ENCODE measurements at regions not wholly inside any gene's neighbourhood (a gene's known extent, or its start where the extent isn't known, plus 50 kb on each side); places are given as distances from the start of the nearest gene placed in this dataset.

DNA sequence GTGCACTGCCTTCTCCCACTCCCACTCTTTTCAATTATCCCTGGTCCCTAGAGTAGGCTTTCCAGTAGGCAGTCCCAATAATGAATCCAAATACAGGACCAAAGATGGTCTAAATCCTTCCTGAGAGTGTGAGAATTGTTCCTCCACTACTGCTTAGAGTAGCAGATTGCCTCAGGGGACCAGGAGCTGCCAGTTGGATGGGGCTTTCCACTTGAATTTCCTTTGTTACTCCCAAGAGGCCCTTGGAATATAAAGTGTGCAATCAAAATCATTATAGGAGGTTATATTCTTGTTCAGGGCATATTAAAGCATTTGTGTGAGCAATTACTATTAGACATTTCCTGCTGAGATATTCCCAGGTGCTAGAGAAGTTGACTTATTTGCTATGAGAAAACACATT lies 156.6 kb upstream of the TLL1 start:
- CTCF ChIA-PET = no interaction called here
- TF ChIP-seq, protein P1, sequence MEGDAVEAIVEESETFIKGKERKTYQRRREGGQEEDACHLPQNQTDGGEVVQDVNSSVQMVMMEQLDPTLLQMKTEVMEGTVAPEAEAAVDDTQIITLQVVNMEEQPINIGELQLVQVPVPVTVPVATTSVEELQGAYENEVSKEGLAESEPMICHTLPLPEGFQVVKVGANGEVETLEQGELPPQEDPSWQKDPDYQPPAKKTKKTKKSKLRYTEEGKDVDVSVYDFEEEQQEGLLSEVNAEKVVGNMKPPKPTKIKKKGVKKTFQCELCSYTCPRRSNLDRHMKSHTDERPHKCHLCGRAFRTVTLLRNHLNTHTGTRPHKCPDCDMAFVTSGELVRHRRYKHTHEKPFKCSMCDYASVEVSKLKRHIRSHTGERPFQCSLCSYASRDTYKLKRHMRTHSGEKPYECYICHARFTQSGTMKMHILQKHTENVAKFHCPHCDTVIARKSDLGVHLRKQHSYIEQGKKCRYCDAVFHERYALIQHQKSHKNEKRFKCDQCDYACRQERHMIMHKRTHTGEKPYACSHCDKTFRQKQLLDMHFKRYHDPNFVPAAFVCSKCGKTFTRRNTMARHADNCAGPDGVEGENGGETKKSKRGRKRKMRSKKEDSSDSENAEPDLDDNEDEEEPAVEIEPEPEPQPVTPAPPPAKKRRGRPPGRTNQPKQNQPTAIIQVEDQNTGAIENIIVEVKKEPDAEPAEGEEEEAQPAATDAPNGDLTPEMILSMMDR (IDR thresholded peaks at IDR 0.05; ENCODE audit: low read depth, low read length) = no peak
- POLR2A ChIA-PET = no interaction called here
- no peaks in the 10 kb centered on the region for H3K9me3 ChIP-seq (ENCODE audit: control insufficient read depth, insufficient read depth, low read length)
- H3K4me3 ChIP-seq (ENCODE audit: low read depth, low read length) = no peak overlapping the region
- DNase-seq (ENCODE audit: low read depth, low spot score) = no peak
- no peak overlapping the region for H3K27ac ChIP-seq (ENCODE audit: low read depth, low read length)
- no peaks in the 10 kb centered on the region for H3K27me3 ChIP-seq (ENCODE audit: control insufficient read depth, insufficient read depth, low read length)

DNA sequence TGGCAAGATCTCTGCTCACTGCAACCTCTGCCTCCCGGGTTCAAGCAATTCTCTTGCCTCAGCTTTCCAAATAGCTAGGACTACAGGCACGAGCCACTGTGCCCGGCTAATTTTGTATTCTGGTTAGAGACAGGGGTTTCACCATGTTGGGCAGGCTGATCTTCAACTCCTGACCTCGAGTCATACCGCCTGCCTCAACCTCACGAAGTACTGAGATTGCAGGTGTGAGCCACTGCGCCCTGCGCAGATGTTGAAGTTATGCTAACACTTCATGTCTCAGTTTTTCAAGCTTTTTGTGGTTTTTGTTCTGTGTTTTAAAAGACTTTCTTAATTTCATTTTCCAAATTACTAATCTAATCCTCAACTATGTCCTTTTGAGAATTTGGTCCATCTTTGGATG lies 154.4 kb upstream of the TLL1 start:
- TF ChIP-seq, protein P1 (IDR thresholded peaks at IDR 0.05; ENCODE audit: low read depth, low read length) = no peak
- Histone ChIP-seq H3K9me3 (ENCODE audit: control insufficient read depth, insufficient read depth, low read length) (no peaks in the 10 kb centered on the region; the same call in 1 of the 2 replicates), H3K27ac (ENCODE audit: low read depth, low read length) (no peak overlapping the region), H3K27me3 (ENCODE audit: control insufficient read depth, insufficient read depth, low read length) (no peaks in the 10 kb centered on the region), H3K4me3 (ENCODE audit: low read depth, low read length) (no peak overlapping the region)
- CTCF ChIA-PET = no interaction called here
- POLR2A ChIA-PET = no interaction called here
- no peak for DNase-seq (ENCODE audit: low read depth, low spot score)

DNA sequence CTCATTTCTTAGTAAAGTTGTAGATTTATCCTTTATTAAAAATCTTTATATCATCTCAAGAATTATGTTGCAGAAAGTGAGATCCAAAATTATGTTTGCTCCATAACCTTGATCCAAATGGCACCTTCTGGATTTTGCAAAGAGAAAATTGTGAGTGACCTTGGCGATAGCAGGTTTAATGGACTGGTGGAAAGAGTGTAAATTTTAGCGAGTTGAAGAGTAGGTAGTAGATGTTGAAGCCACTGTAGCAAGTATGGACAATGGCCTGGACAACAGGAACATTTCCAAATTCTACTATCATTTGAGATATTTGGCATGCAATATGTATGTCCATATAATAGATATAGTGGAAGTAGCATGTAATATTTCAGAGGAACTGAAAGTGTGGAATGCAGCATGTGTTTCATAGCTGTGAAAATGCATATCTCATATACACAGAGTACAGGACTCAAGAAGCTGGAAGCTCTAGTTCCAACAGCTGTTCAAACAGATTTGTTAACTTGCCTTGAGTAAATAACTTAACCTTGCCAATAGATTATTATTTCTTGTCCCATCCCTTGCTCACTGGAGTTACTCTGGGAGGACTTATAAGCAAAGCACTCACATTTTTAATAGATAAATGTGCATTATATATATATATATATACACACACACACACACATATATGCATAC lies 152.5 kb upstream of the TLL1 start:
- POLR2A ChIA-PET = no interaction called here
- H3K27ac ChIP-seq (ENCODE audit: low read depth, low read length) = no peak overlapping the region
- no peak for DNase-seq (ENCODE audit: low read depth, low spot score)
- CTCF ChIA-PET = no interaction called here
- TF ChIP-seq, protein P1 (IDR thresholded peaks at IDR 0.05; ENCODE audit: low read depth, low read length) = no peak
- no peak overlapping the region for H3K4me3 ChIP-seq (ENCODE audit: low read depth, low read length)
- no peaks in the 10 kb centered on the region for H3K27me3 ChIP-seq (ENCODE audit: control insufficient read depth, insufficient read depth, low read length)
- H3K9me3 ChIP-seq (ENCODE audit: control insufficient read depth, insufficient read depth, low read length) = no peaks in the 10 kb centered on the region; the same call in 1 of the 2 replicates

DNA sequence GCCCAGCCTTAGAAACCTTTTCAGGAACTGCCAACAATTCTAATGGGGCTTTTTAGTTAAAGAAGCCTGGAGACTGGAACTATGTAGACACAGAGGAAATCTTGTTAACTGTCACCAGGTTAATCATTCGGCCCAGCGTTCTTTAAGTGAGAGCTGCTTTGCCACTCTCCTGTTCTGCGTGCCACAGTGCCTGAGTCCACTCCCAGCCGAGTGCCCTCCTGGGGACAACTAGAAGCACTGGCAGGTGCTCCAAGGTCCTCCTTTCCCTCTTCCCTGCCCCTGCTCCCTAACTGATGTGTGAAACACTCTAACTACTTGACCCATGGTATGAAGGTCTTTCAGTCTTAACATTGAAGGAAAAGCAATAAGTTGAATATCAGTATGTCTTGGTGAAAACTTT lies 151.2 kb upstream of the TLL1 start:
- TF ChIP-seq, protein P1 (IDR thresholded peaks at IDR 0.05; ENCODE audit: low read depth, low read length) = no peak
- CTCF ChIA-PET = no interaction called here
- H3K27me3 ChIP-seq (ENCODE audit: control insufficient read depth, insufficient read depth, low read length) = no peaks in the 10 kb centered on the region
- H3K27ac ChIP-seq (ENCODE audit: low read depth, low read length) = no peak overlapping the region
- POLR2A ChIA-PET = no interaction called here
- H3K9me3 ChIP-seq (ENCODE audit: control insufficient read depth, insufficient read depth, low read length) = no peaks in the 10 kb centered on the region; the same call in 1 of the 2 replicates
- no peak overlapping the region for H3K4me3 ChIP-seq (ENCODE audit: low read depth, low read length)
- DNase-seq (ENCODE audit: low read depth, low spot score) = no peak

DNA sequence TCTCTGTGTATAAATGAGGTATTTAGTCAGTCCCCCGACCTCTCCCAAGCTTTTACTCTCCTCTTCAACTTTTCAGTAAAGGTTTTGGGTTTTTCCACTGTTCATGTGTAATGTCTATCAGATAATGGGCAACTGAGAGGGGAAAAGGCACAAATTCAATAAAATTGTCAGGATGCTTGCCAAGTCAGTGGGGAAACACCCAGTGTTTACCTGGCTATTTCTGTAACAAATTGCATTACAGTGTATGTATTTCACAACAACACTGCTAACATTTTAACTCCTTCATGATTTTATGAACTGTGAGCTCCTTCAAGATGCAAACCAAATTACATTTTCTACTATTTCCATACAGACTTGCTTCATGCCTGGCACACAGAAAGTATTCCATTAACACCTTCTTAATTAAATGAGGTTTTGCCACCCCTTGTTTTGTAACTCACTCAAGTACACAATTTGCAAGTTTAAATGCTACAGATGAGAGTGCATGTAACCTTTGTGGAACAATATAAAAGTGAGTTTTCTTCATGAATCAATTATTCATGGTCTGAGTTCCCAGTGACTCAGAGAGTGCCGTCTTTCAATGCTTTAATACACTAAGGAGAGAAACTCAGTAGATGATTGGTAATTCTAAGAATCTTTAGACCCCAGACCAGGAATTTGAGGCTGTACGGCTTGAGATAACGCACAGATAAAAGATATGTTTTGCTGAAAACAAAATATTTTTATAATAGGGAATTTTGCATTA lies 149.8 kb upstream of the TLL1 start:
- TF ChIP-seq, protein P1 (IDR thresholded peaks at IDR 0.05; ENCODE audit: low read depth, low read length) = no peak
- Histone ChIP-seq H3K27me3 (ENCODE audit: control insufficient read depth, insufficient read depth, low read length) (no peaks in the 10 kb centered on the region), H3K9me3 (ENCODE audit: control insufficient read depth, insufficient read depth, low read length) (no peaks in the 10 kb centered on the region; the same call in 1 of the 2 replicates), H3K27ac (ENCODE audit: low read depth, low read length) (no peak overlapping the region), H3K4me3 (ENCODE audit: low read depth, low read length) (no peak overlapping the region)
- DNase-seq (ENCODE audit: low read depth, low spot score) = no peak
- ChIA-PET CTCF (no interaction called here), POLR2A (no interaction called here)
